CD4-positive, alpha-beta T cell (primary cell): ENCODE measurements at regions not wholly inside any gene's neighbourhood (a gene's known extent, or its start where the extent isn't known, plus 50 kb on each side); places are given as distances from the start of the nearest gene placed in this dataset.

ENCODE experiments used
- ATAC-seq: fragments of 200-7000 bp; cut with Tn5 transposase; one replicate; pipeline ENCODE4 v1.10.0; 2022; ENCODE audit warnings: mild to moderate bottlenecking; ENCODE audit not compliant: poor library complexity
- CTCF ChIA-PET: fragments of 350-600 bp; sonication (Branson Sonifier 250); formaldehyde crosslinking; loops from one replicate; lab custom pipeline; 2021; ENCODE audit warnings: antibody characterized with exemption, inconsistent platforms; lab: Charles Lee
- POLR2A ChIA-PET: fragments of 350-600 bp; sonication (Branson Sonifier 250); formaldehyde crosslinking; loops from one replicate; lab custom pipeline; 2021; ENCODE audit warnings: antibody characterized with exemption, inconsistent platforms; lab: Charles Lee
- DNase-seq, 14 experiments: peaks; one replicate each; pipeline ENCODE4 v3.0.0-alpha.2; 2013 to 2020; ENCODE audit warnings: mixed read lengths in 2 of 14
- H3K27ac ChIP-seq, 2 donors: one replicate each; pipeline versions ENCODE4 v1.5.1 to v1.7.0; 2013; ENCODE audit warnings: low read length in 2 of 2, low read depth in 1 of 2, mild to moderate bottlenecking in 1 of 2
- H3K27me3 ChIP-seq, 2 experiments: 1 replicate in 1 of 2; 2 replicates in 1 of 2; pipeline versions ENCODE4 v1.6.1 to v1.7.0; 2013; ENCODE audit warnings: low read length in 2 of 2, control low read depth in 1 of 2, mild to moderate bottlenecking in 1 of 2, moderate library complexity in 1 of 2; ENCODE audit not compliant: insufficient read depth in 2 of 2, control insufficient read depth in 1 of 2
- H3K36me3 ChIP-seq: one replicate; pipeline ENCODE4 v1.6.1; 2013; ENCODE audit warnings: low read length, control low read depth; ENCODE audit not compliant: insufficient read depth
- H3K4me1 ChIP-seq: one replicate; pipeline ENCODE4 v1.6.1; 2013; ENCODE audit warnings: low read length, control low read depth; ENCODE audit not compliant: insufficient read depth
- H3K4me3 ChIP-seq: one replicate; pipeline ENCODE4 v1.5.1; 2013; ENCODE audit warnings: mild to moderate bottlenecking, low read length, moderate library complexity
- H3K9me3 ChIP-seq, 2 experiments: 1 replicate in 1 of 2; 2 replicates in 1 of 2; pipeline versions ENCODE4 v1.6.1 to v1.7.0; 2013; ENCODE audit warnings: low read length in 2 of 2, mild to moderate bottlenecking in 2 of 2, control low read depth in 1 of 2, moderate library complexity in 1 of 2; ENCODE audit not compliant: control insufficient read depth in 1 of 2, insufficient read depth in 1 of 2
- H3K27ac Mint-ChIP-seq: one replicate; pipeline ENCODE4 v1.8.0; 2020; ENCODE audit warnings: mixed read lengths
- H3K27me3 Mint-ChIP-seq: one replicate; pipeline ENCODE4 v1.8.0; 2021; ENCODE audit warnings: mixed read lengths
- H3K36me3 Mint-ChIP-seq: one replicate; pipeline ENCODE4 v1.8.0; 2021; ENCODE audit warnings: low read depth, mixed read lengths
- H3K4me1 Mint-ChIP-seq: one replicate; pipeline ENCODE4 v1.8.0; 2021; ENCODE audit warnings: low read depth, mixed read lengths
- H3K4me3 Mint-ChIP-seq: one replicate; pipeline ENCODE4 v1.8.0; 2020; ENCODE audit warnings: mild to moderate bottlenecking, mixed read lengths
- H3K9me3 Mint-ChIP-seq: one replicate; pipeline ENCODE4 v1.8.0; 2020; ENCODE audit warnings: mixed read lengths
- CTCF ChIP-seq: fragments of 200-600 bp; IDR thresholded peaks from one replicate; pipeline ENCODE4 v1.8.0; 2022; ENCODE audit warnings: antibody characterized with exemption, mild to moderate bottlenecking
- intact Hi-C, 2 experiments: fragments of 100-400 bp; cut with DNase I in 1 of 2; cut with micrococcal nuclease in 1 of 2; formaldehyde crosslinking; loops; one replicate each; pipeline versions ENCODE4 v1.15.1 to v1.9.0; 2023 to 2025; cut with DNase I, micrococcal nuclease

- Mint-ChIP-seq H3K36me3 (no peaks in the 10 kb centered on the region), H3K9me3 (no peaks in the 10 kb centered on the region), H3K27me3 (peaks cover 29% of the 10 kb centered on the region), H3K4me1 (no peaks in the 10 kb centered on the region), H3K4me3 (no peak overlapping the region), H3K27ac (no peak overlapping the region)
- no peak overlapping the region for H3K27ac ChIP-seq
- ChIA-PET CTCF (no interaction called here), POLR2A (no interaction called here)
- intact Hi-C loops: no loop called here
- no peak overlapping the region for H3K4me3 ChIP-seq
- no peak for ATAC-seq
- H3K36me3 ChIP-seq: no peaks in the 10 kb centered on the region
- peaks cover 8 to 9% of the 10 kb centered on the region in 2 experiments for H3K27me3 ChIP-seq
- no peaks in the 10 kb centered on the region for H3K4me1 ChIP-seq
- TF ChIP-seq CTCF: no peak
- H3K9me3 ChIP-seq: no peaks in the 10 kb centered on the region
- no peak for DNase-seq
Observed at GRCh38 chr16:66193543-66194229, 172.8 kb upstream of the CDH5 start.

GRCh38 chr16:66190411-66190810, 176.1 kb upstream of the CDH5 start:
- Mint-ChIP-seq H3K4me3 (no peak overlapping the region), H3K27me3 (peaks cover 53% of the 10 kb centered on the region), H3K27ac (no peak overlapping the region), H3K36me3 (no peaks in the 10 kb centered on the region), H3K9me3 (no peaks in the 10 kb centered on the region), H3K4me1 (no peaks in the 10 kb centered on the region)
- DNase-seq (no peak), ATAC-seq (no peak)
- no peaks in the 10 kb centered on the region for H3K36me3 ChIP-seq
- H3K9me3 ChIP-seq: no peaks in the 10 kb centered on the region
- CTCF ChIA-PET: no interaction called here
- no peaks in the 10 kb centered on the region for H3K4me1 ChIP-seq
- no peak overlapping the region for H3K27ac ChIP-seq
- POLR2A ChIA-PET: no interaction called here
- H3K4me3 ChIP-seq: no peak overlapping the region
- no peak for TF ChIP-seq CTCF
- intact Hi-C loops: no loop called here
- H3K27me3 ChIP-seq: peaks cover 8 to 9% of the 10 kb centered on the region in 2 experiments

GRCh38 chr16:66189951-66190350, 176.5 kb upstream of the CDH5 start:
- CTCF ChIA-PET: no interaction called here
- TF ChIP-seq CTCF: no peak
- H3K27ac Mint-ChIP-seq: no peak overlapping the region

More at GRCh38 chr16:66189951-66190350, 176.5 kb upstream of the CDH5 start:
- Mint-ChIP-seq H3K4me3 (no peak overlapping the region), H3K27me3 (peaks cover 53% of the 10 kb centered on the region), H3K4me1 (no peaks in the 10 kb centered on the region), H3K36me3 (no peaks in the 10 kb centered on the region), H3K9me3 (no peaks in the 10 kb centered on the region)
- no peak for DNase-seq
- no peaks in the 10 kb centered on the region for H3K4me1 ChIP-seq
- POLR2A ChIA-PET: no interaction called here
- no peaks in the 10 kb centered on the region for H3K36me3 ChIP-seq
- H3K9me3 ChIP-seq: no peaks in the 10 kb centered on the region
- H3K4me3 ChIP-seq: no peak overlapping the region
- peaks cover 8 to 9% of the 10 kb centered on the region in 2 experiments for H3K27me3 ChIP-seq
- intact Hi-C loops: no loop called here
- ATAC-seq: no peak
- H3K27ac ChIP-seq: no peak overlapping the region
